ENCODE measurements at regions not wholly inside any gene's neighbourhood (a gene's known extent, or its start where the extent isn't known, plus 50 kb on each side); places are given as distances from the start of the nearest gene placed in this dataset.

- Histone ChIP-seq H3K9me3 (ENCODE audit: control insufficient read depth, insufficient read depth, low read length) (no peaks in the 10 kb centered on the region), H3K27me3 (ENCODE audit: control insufficient read depth, insufficient read depth, low read length) (no peaks in the 10 kb centered on the region), H3K4me3 (ENCODE audit: low read depth, low read length) (no peak overlapping the region), H3K27ac (ENCODE audit: low read depth, low read length) (no peak overlapping the region)
- no peak for DNase-seq (ENCODE audit: low read depth, low spot score)
- TF ChIP-seq CTCF (IDR thresholded peaks at IDR 0.05; ENCODE audit: low read depth, low read length) = no peak
- ChIA-PET POLR2A (no interaction called here), CTCF (no interaction called here)
Observed at GRCh38 chr3:21330293-21330692, 420.7 kb downstream of the ZNF385D start.

- H3K4me3 ChIP-seq (ENCODE audit: low read depth, low read length) = no peak overlapping the region
- H3K27me3 ChIP-seq (ENCODE audit: control insufficient read depth, insufficient read depth, low read length) = no peaks in the 10 kb centered on the region
- no peak overlapping the region for H3K27ac ChIP-seq (ENCODE audit: low read depth, low read length)
- no peak for TF ChIP-seq CTCF (IDR thresholded peaks at IDR 0.05; ENCODE audit: low read depth, low read length)
- DNase-seq (ENCODE audit: low read depth, low spot score) = no peak
- ChIA-PET POLR2A (no interaction called here), CTCF (no interaction called here)
- no peaks in the 10 kb centered on the region for H3K9me3 ChIP-seq (ENCODE audit: control insufficient read depth, insufficient read depth, low read length)
Observed at GRCh38 chr3:21328711-21329390, 422.2 kb downstream of the ZNF385D start.

GRCh38 chr3:21326704-21327475 is 424.1 kb downstream of the ZNF385D start:
- DNase-seq (ENCODE audit: low read depth, low spot score) = no peak
- ChIA-PET POLR2A (no interaction called here), CTCF (no interaction called here)
- Histone ChIP-seq H3K4me3 (ENCODE audit: low read depth, low read length) (no peak overlapping the region), H3K27ac (ENCODE audit: low read depth, low read length) (no peak overlapping the region), H3K9me3 (ENCODE audit: control insufficient read depth, insufficient read depth, low read length) (no peaks in the 10 kb centered on the region), H3K27me3 (ENCODE audit: control insufficient read depth, insufficient read depth, low read length) (no peaks in the 10 kb centered on the region)
- TF ChIP-seq CTCF (IDR thresholded peaks at IDR 0.05; ENCODE audit: low read depth, low read length) = no peak

- DNase-seq (ENCODE audit: low read depth, low spot score) = no peak
- H3K4me3 ChIP-seq (ENCODE audit: low read depth, low read length) = no peak overlapping the region
- no peak for TF ChIP-seq CTCF (IDR thresholded peaks at IDR 0.05; ENCODE audit: low read depth, low read length)
- CTCF ChIA-PET = no interaction called here
- no peaks in the 10 kb centered on the region for H3K27me3 ChIP-seq (ENCODE audit: control insufficient read depth, insufficient read depth, low read length)
- POLR2A ChIA-PET = no interaction called here
- H3K27ac ChIP-seq (ENCODE audit: low read depth, low read length) = no peak overlapping the region
- H3K9me3 ChIP-seq (ENCODE audit: control insufficient read depth, insufficient read depth, low read length) = no peaks in the 10 kb centered on the region
Observed at GRCh38 chr3:21314688-21315087, 436.3 kb downstream of the ZNF385D start.

- H3K27me3 ChIP-seq (ENCODE audit: control insufficient read depth, insufficient read depth, low read length) = no peaks in the 10 kb centered on the region
- POLR2A ChIA-PET = no interaction called here
- CTCF ChIA-PET = no interaction called here
- H3K27ac ChIP-seq (ENCODE audit: low read depth, low read length) = no peak overlapping the region
- TF ChIP-seq CTCF (IDR thresholded peaks at IDR 0.05; ENCODE audit: low read depth, low read length) = no peak
- no peaks in the 10 kb centered on the region for H3K9me3 ChIP-seq (ENCODE audit: control insufficient read depth, insufficient read depth, low read length)
- DNase-seq (ENCODE audit: low read depth, low spot score) = no peak
- no peak overlapping the region for H3K4me3 ChIP-seq (ENCODE audit: low read depth, low read length)
Observed at GRCh38 chr3:21310891-21311290, 440.1 kb downstream of the ZNF385D start.

Data from AG04450 (cell line).